ENCODE measurements at regions not wholly inside any gene's neighbourhood (a gene's known extent, or its start where the extent isn't known, plus 50 kb on each side); places are given as distances from the start of the nearest gene placed in this dataset.

DNA sequence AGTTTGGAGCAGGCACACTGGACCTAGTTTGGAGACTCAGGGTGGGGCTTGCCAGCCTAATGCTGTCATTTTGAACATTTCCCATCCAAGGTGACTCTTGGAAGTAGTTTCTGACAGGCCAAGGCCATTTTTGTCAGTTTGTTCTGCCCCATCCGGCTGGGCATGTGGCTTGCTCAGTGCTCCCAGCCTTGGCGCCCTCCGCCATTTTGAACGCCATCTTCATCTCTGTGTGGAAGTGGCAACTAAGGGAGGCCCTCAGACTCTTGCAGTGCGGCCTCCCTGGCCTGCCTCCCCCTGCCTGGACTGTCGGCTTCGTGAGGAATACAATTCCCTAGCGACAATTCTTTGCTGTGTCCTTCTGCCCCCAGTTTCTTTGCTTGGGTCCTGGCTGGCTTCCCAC is 150.6 kb upstream of the RGMA start (continued):
- TF ChIP-seq, protein P1, sequence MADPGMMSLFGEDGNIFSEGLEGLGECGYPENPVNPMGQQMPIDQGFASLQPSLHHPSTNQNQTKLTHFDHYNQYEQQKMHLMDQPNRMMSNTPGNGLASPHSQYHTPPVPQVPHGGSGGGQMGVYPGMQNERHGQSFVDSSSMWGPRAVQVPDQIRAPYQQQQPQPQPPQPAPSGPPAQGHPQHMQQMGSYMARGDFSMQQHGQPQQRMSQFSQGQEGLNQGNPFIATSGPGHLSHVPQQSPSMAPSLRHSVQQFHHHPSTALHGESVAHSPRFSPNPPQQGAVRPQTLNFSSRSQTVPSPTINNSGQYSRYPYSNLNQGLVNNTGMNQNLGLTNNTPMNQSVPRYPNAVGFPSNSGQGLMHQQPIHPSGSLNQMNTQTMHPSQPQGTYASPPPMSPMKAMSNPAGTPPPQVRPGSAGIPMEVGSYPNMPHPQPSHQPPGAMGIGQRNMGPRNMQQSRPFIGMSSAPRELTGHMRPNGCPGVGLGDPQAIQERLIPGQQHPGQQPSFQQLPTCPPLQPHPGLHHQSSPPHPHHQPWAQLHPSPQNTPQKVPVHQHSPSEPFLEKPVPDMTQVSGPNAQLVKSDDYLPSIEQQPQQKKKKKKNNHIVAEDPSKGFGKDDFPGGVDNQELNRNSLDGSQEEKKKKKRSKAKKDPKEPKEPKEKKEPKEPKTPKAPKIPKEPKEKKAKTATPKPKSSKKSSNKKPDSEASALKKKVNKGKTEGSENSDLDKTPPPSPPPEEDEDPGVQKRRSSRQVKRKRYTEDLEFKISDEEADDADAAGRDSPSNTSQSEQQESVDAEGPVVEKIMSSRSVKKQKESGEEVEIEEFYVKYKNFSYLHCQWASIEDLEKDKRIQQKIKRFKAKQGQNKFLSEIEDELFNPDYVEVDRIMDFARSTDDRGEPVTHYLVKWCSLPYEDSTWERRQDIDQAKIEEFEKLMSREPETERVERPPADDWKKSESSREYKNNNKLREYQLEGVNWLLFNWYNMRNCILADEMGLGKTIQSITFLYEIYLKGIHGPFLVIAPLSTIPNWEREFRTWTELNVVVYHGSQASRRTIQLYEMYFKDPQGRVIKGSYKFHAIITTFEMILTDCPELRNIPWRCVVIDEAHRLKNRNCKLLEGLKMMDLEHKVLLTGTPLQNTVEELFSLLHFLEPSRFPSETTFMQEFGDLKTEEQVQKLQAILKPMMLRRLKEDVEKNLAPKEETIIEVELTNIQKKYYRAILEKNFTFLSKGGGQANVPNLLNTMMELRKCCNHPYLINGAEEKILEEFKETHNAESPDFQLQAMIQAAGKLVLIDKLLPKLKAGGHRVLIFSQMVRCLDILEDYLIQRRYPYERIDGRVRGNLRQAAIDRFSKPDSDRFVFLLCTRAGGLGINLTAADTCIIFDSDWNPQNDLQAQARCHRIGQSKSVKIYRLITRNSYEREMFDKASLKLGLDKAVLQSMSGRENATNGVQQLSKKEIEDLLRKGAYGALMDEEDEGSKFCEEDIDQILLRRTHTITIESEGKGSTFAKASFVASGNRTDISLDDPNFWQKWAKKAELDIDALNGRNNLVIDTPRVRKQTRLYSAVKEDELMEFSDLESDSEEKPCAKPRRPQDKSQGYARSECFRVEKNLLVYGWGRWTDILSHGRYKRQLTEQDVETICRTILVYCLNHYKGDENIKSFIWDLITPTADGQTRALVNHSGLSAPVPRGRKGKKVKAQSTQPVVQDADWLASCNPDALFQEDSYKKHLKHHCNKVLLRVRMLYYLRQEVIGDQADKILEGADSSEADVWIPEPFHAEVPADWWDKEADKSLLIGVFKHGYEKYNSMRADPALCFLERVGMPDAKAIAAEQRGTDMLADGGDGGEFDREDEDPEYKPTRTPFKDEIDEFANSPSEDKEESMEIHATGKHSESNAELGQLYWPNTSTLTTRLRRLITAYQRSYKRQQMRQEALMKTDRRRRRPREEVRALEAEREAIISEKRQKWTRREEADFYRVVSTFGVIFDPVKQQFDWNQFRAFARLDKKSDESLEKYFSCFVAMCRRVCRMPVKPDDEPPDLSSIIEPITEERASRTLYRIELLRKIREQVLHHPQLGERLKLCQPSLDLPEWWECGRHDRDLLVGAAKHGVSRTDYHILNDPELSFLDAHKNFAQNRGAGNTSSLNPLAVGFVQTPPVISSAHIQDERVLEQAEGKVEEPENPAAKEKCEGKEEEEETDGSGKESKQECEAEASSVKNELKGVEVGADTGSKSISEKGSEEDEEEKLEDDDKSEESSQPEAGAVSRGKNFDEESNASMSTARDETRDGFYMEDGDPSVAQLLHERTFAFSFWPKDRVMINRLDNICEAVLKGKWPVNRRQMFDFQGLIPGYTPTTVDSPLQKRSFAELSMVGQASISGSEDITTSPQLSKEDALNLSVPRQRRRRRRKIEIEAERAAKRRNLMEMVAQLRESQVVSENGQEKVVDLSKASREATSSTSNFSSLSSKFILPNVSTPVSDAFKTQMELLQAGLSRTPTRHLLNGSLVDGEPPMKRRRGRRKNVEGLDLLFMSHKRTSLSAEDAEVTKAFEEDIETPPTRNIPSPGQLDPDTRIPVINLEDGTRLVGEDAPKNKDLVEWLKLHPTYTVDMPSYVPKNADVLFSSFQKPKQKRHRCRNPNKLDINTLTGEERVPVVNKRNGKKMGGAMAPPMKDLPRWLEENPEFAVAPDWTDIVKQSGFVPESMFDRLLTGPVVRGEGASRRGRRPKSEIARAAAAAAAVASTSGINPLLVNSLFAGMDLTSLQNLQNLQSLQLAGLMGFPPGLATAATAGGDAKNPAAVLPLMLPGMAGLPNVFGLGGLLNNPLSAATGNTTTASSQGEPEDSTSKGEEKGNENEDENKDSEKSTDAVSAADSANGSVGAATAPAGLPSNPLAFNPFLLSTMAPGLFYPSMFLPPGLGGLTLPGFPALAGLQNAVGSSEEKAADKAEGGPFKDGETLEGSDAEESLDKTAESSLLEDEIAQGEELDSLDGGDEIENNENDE (IDR thresholded peaks at IDR 0.05; ENCODE audit: insufficient replicate concordance, low read length), result no peak
- TF ChIP-seq FOSL1 (IDR thresholded peaks at IDR 0.05; ENCODE audit: insufficient read depth, low read depth, low read length), result no peak
- no peak for TF ChIP-seq TAF7 (optimal IDR thresholded peaks at IDR 0.05; ENCODE audit: borderline replicate concordance, low read depth, low read length)
- no peak for TF ChIP-seq NRF1 (IDR thresholded peaks at IDR 0.05; ENCODE audit: low read depth, low read length)

All from H1 (cell line).